Neural progenitor cell (in vitro differentiated cells): ENCODE measurements at regions not wholly inside any gene's neighbourhood (a gene's known extent, or its start where the extent isn't known, plus 50 kb on each side); places are given as distances from the start of the nearest gene placed in this dataset.

Source experiments
- DNase-seq: peaks from one replicate; pipeline ENCODE4 v3.0.0-alpha.2; 2016; ENCODE audit warnings: low spot score
- H2AFZ ChIP-seq: fragments of 200-600 bp; sonication (generic); replicated peaks from 2 replicates; pipeline ENCODE4 v1.6.1; 2016; ENCODE audit warnings: antibody characterized with exemption
- H3F3A ChIP-seq: fragments of 200-600 bp; sonication (generic); 2 replicates; pipeline ENCODE4 v1.6.1; 2016; ENCODE audit warnings: antibody characterized with exemption, low read depth
- H3K27ac ChIP-seq: fragments of 200-600 bp; sonication (generic); 2 replicates; pipeline ENCODE4 v1.5.1; 2016; ENCODE audit warnings: mild to moderate bottlenecking
- H3K27me3 ChIP-seq: fragments of 200-600 bp; sonication (generic); 2 replicates; pipeline ENCODE4 v1.6.1; 2016; ENCODE audit warnings: mild to moderate bottlenecking, moderate library complexity
- H3K36me3 ChIP-seq: fragments of 200-600 bp; sonication (generic); 2 replicates; pipeline ENCODE4 v1.5.1; 2016
- H3K4me1 ChIP-seq: fragments of 200-600 bp; sonication (generic); 2 replicates; pipeline ENCODE4 v1.6.1; 2016; ENCODE audit warnings: mixed run types
- H3K4me2 ChIP-seq: fragments of 200-600 bp; sonication (generic); 2 replicates; pipeline ENCODE4 v1.6.1; 2016
- H3K4me3 ChIP-seq: fragments of 200-600 bp; sonication (generic); 2 replicates; pipeline ENCODE4 v1.5.1; 2016
- H3K79me2 ChIP-seq: fragments of 200-600 bp; sonication (generic); 2 replicates; pipeline ENCODE4 v1.6.1; 2016; ENCODE audit warnings: low read depth
- H3K9ac ChIP-seq: fragments of 200-600 bp; sonication (generic); 2 replicates; pipeline ENCODE4 v1.6.1; 2016
- H3K9me3 ChIP-seq: fragments of 200-600 bp; sonication (generic); 2 replicates; pipeline ENCODE4 v1.5.1; 2016; ENCODE audit warnings: low read depth
- H4K20me1 ChIP-seq: fragments of 200-600 bp; sonication (generic); 2 replicates; pipeline ENCODE4 v1.6.1; 2016; ENCODE audit warnings: low read depth
- H3K27ac Mint-ChIP-seq: 3 replicates; pipeline ENCODE4 v1.8.0; 2021; ENCODE audit warnings: mixed read lengths
- H3K27me3 Mint-ChIP-seq: 2 replicates; pipeline ENCODE4 v1.8.0; 2022; ENCODE audit warnings: low read depth, mild to moderate bottlenecking, inconsistent platforms, moderate library complexity, mixed read lengths; ENCODE audit not compliant: insufficient read depth
- H3K36me3 Mint-ChIP-seq: 3 replicates; pipeline ENCODE4 v1.8.0; 2021; ENCODE audit warnings: mixed read lengths
- H3K4me1 Mint-ChIP-seq: 3 replicates; pipeline ENCODE4 v1.8.0; 2021; ENCODE audit warnings: mixed read lengths
- H3K4me3 Mint-ChIP-seq: 3 replicates; pipeline ENCODE4 v1.8.0; 2021; ENCODE audit warnings: mild to moderate bottlenecking, moderate library complexity, mixed read lengths
- H3K9me3 Mint-ChIP-seq: 3 replicates; pipeline ENCODE4 v1.8.0; 2020; ENCODE audit warnings: mixed read lengths
- EZH2 ChIP-seq: fragments of 200-600 bp; sonication (generic); IDR thresholded peaks from 2 replicates; pipeline ENCODE4 v1.6.1; 2017; ENCODE audit warnings: antibody characterized with exemption, mild to moderate bottlenecking, moderate library complexity
- EZH2phosphoT487 ChIP-seq: fragments of 200-600 bp; sonication (generic); IDR thresholded peaks from 2 replicates; pipeline ENCODE4 v1.6.1; 2017; ENCODE audit warnings: antibody characterized with exemption
- TF ChIP-seq, protein P1 (sequence below): fragments of 200-600 bp; sonication (generic); IDR thresholded peaks from 2 replicates; pipeline ENCODE4 v1.5.1; 2017; ENCODE audit warnings: antibody characterized with exemption, mild to moderate bottlenecking

DNA sequence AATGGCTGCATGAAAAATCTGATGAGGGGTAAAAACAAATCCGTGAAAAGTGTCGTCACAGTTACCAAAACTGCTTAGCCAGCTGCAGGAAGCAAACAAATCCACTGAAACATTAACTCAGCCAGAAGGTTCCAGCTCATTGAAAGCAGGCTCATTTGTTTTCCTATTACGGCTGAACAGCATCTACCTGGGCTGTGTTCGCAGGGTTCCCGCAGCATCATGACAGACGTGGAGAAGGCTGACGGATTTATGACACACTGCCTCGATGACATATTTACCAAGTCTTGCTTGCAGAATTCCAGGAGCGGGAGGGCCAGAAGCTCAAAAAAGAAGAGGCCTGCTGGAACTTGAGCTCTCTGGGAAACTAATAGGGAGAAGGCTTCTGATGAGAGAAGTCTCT, 781.1 kb downstream of the RAB28 start:
- no peaks in the 10 kb centered on the region for H3F3A ChIP-seq
- no peaks in the 10 kb centered on the region for H3K79me2 ChIP-seq
- Mint-ChIP-seq H3K36me3 (no peaks in the 10 kb centered on the region), H3K27me3 (no peaks in the 10 kb centered on the region), H3K4me1 (peaks cover 3% of the 10 kb centered on the region), H3K9me3 (no peaks in the 10 kb centered on the region), H3K4me3 (no peak overlapping the region), H3K27ac (no peak overlapping the region)
- no peak overlapping the region for H3K9ac ChIP-seq
- H3K9me3 ChIP-seq, result no peaks in the 10 kb centered on the region
- no peaks in the 10 kb centered on the region for H4K20me1 ChIP-seq
- H3K27ac ChIP-seq, result no peak overlapping the region
- no peaks in the 10 kb centered on the region for H3K36me3 ChIP-seq
- DNase-seq, result no peak
- H3K27me3 ChIP-seq, result no peaks in the 10 kb centered on the region
- TF ChIP-seq EZH2, result no peak
- H2AFZ ChIP-seq, result no peak overlapping the region
- H3K4me2 ChIP-seq, result no peak overlapping the region
- no peak overlapping the region for H3K4me3 ChIP-seq
- no peaks in the 10 kb centered on the region for H3K4me1 ChIP-seq

DNA sequence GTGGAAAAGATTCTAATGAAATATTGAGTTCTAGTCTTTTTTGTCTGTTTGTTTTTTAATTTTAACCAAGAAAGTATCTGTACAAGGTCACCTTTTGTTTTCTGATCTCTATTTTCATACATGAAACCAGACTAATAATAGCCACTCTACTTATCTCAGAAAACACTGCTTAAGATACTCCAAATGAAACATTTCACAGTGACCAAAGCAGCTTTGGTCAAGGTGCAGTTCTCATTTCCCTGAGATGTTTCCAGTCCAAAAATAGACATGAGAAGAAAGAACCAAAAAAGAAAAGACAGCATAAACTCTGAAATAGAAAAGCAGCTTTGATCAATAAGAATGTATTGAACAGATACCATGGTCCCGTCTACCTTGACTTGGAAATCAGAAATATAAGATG, 782.8 kb downstream of the RAB28 start:
- no peaks in the 10 kb centered on the region for H3K27me3 Mint-ChIP-seq
- Histone ChIP-seq H3K4me2 (no peak overlapping the region), H3K27ac (no peak overlapping the region), H3F3A (no peaks in the 10 kb centered on the region), H4K20me1 (no peaks in the 10 kb centered on the region), H3K9me3 (no peaks in the 10 kb centered on the region), H3K9ac (no peak overlapping the region), H3K4me3 (no peak overlapping the region), H3K36me3 (no peaks in the 10 kb centered on the region), H3K79me2 (no peaks in the 10 kb centered on the region), H3K4me1 (no peaks in the 10 kb centered on the region), H3K27me3 (no peaks in the 10 kb centered on the region), H2AFZ (no peak overlapping the region)
- no peaks in the 10 kb centered on the region for H3K36me3 Mint-ChIP-seq
- H3K4me1 Mint-ChIP-seq, result peaks cover 3% of the 10 kb centered on the region
- no peak overlapping the region for H3K27ac Mint-ChIP-seq
- no peak for DNase-seq
- no peak overlapping the region for H3K4me3 Mint-ChIP-seq
- no peaks in the 10 kb centered on the region for H3K9me3 Mint-ChIP-seq
- TF ChIP-seq EZH2phosphoT487 (no peak), EZH2 (no peak)

DNA sequence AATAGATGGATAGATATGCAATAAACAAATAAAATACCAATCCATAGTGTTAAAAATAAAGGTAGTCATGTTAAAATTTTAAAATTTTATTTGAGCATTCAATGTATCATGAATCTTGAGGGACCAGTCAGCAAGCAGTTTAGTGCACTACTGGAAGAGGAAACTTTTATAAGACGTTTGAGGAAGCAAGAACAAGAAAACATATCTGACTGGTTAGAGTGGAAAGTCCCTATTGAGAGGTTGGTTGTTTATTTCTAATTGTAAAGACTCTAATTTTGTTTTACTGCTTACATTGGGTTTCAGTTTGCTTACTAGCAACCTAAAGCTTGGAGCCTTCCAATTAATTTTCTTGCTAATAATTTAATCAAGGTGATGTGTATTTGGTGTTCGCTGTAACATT, 786.2 kb downstream of the RAB28 start:
- Histone ChIP-seq H3K4me2 (no peak overlapping the region), H4K20me1 (no peaks in the 10 kb centered on the region), H3K79me2 (no peaks in the 10 kb centered on the region), H3K9ac (no peak overlapping the region), H3K27ac (no peak overlapping the region), H3K4me1 (no peaks in the 10 kb centered on the region), H2AFZ (no peak overlapping the region), H3K9me3 (no peaks in the 10 kb centered on the region), H3K27me3 (no peaks in the 10 kb centered on the region), H3K36me3 (no peaks in the 10 kb centered on the region), H3F3A (no peaks in the 10 kb centered on the region), H3K4me3 (no peak overlapping the region)
- TF ChIP-seq EZH2phosphoT487 (no peak), EZH2 (no peak)
- TF ChIP-seq, protein P1, sequence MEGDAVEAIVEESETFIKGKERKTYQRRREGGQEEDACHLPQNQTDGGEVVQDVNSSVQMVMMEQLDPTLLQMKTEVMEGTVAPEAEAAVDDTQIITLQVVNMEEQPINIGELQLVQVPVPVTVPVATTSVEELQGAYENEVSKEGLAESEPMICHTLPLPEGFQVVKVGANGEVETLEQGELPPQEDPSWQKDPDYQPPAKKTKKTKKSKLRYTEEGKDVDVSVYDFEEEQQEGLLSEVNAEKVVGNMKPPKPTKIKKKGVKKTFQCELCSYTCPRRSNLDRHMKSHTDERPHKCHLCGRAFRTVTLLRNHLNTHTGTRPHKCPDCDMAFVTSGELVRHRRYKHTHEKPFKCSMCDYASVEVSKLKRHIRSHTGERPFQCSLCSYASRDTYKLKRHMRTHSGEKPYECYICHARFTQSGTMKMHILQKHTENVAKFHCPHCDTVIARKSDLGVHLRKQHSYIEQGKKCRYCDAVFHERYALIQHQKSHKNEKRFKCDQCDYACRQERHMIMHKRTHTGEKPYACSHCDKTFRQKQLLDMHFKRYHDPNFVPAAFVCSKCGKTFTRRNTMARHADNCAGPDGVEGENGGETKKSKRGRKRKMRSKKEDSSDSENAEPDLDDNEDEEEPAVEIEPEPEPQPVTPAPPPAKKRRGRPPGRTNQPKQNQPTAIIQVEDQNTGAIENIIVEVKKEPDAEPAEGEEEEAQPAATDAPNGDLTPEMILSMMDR, result no peak
- Mint-ChIP-seq H3K27me3 (peaks cover 3% of the 10 kb centered on the region), H3K9me3 (no peaks in the 10 kb centered on the region), H3K4me1 (peaks cover 3% of the 10 kb centered on the region), H3K4me3 (no peak overlapping the region), H3K36me3 (no peaks in the 10 kb centered on the region), H3K27ac (no peak overlapping the region)
- no peak for DNase-seq

DNA sequence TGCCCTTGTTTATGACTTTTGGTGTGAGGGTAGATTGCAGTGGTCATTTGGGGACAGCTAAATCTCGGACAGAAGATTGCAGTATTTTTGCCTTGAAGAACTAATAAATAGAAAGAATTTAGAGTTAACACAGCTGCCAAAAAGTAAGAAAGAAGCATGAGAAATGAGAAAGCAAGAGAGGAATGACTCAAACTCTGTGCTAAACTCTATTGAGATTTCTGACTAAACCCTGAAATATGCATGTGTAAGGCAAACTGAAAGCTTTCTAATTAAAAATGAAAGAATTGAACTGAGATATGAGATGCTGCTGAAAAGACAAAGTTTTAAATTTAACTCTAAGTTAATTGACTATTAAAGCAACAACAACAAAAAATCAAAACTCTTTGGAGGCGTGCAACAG, 791.3 kb downstream of the RAB28 start:
- Histone ChIP-seq H3F3A (no peaks in the 10 kb centered on the region), H4K20me1 (no peaks in the 10 kb centered on the region), H3K79me2 (no peaks in the 10 kb centered on the region), H3K36me3 (no peaks in the 10 kb centered on the region), H3K9ac (no peak overlapping the region), H3K27me3 (no peaks in the 10 kb centered on the region), H3K4me2 (no peak overlapping the region), H3K27ac (no peak overlapping the region), H3K9me3 (no peaks in the 10 kb centered on the region), H2AFZ (no peak overlapping the region), H3K4me3 (no peak overlapping the region), H3K4me1 (no peaks in the 10 kb centered on the region)
- Mint-ChIP-seq H3K36me3 (no peaks in the 10 kb centered on the region), H3K27ac (no peak overlapping the region), H3K4me1 (no peaks in the 10 kb centered on the region), H3K9me3 (no peaks in the 10 kb centered on the region), H3K27me3 (peaks cover 3% of the 10 kb centered on the region), H3K4me3 (no peak overlapping the region)
- TF ChIP-seq EZH2phosphoT487 (no peak), EZH2 (no peak)
- TF ChIP-seq, protein P1, result no peak
- no peak for DNase-seq
